Astrocyte of the cerebellum (primary cell): ENCODE measurements at regions not wholly inside any gene's neighbourhood (a gene's known extent, or its start where the extent isn't known, plus 50 kb on each side); places are given as distances from the start of the nearest gene placed in this dataset.

Experiments
- DNase-seq: peaks from one replicate; pipeline ENCODE4 v3.0.0-alpha.2; 2011; ENCODE audit warnings: low read depth
- H3K4me3 ChIP-seq: 2 replicates; pipeline ENCODE4 v1.5.1; 2011; ENCODE audit warnings: mild to moderate bottlenecking, low read depth, low read length, moderate library complexity
- in situ Hi-C: cut with HindIII; loops from 2 replicates; pipeline ENCODE4 v1.10.0; 2017; ENCODE audit warnings: low sequenced_read_pairs
- TF ChIP-seq, protein P1 (sequence below): IDR thresholded peaks from 2 replicates; pipeline ENCODE4 v1.5.1; 2012; ENCODE audit warnings: low read length, low read depth, moderate library complexity, mild to moderate bottlenecking; ENCODE audit errors: missing control alignments

DNA sequence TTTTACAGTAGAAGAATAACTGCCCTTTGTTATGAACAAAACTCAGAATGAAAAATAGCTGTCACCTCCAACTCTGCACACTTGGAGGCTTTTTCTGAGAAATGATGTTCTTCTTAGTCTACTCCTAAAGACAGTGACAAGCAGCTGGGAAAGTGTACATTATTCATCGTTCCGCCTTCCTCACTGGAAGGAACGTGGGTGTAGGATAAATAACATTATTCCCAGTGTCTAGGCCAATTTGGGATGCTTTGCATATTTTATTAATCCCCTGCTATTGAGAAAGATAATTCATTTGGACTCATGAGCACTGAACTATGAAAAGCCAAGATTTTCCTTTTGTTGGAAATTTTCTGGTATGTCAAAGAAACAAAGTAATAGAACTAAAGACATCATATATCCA, 87.8 kb downstream of the VCX2 start:
- DNase-seq: no peak
- no peak overlapping the region for H3K4me3 ChIP-seq
- in situ Hi-C loops: no loop called here
- TF ChIP-seq, protein P1, sequence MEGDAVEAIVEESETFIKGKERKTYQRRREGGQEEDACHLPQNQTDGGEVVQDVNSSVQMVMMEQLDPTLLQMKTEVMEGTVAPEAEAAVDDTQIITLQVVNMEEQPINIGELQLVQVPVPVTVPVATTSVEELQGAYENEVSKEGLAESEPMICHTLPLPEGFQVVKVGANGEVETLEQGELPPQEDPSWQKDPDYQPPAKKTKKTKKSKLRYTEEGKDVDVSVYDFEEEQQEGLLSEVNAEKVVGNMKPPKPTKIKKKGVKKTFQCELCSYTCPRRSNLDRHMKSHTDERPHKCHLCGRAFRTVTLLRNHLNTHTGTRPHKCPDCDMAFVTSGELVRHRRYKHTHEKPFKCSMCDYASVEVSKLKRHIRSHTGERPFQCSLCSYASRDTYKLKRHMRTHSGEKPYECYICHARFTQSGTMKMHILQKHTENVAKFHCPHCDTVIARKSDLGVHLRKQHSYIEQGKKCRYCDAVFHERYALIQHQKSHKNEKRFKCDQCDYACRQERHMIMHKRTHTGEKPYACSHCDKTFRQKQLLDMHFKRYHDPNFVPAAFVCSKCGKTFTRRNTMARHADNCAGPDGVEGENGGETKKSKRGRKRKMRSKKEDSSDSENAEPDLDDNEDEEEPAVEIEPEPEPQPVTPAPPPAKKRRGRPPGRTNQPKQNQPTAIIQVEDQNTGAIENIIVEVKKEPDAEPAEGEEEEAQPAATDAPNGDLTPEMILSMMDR: no peak

- H3K4me3 ChIP-seq: no peak overlapping the region
- no peak for DNase-seq
- in situ Hi-C loops: no loop called here
- TF ChIP-seq, protein P1: no peak
Observed at GRCh38 chrX:8075636-8076035, 95.4 kb downstream of the VCX2 start.

DNA sequence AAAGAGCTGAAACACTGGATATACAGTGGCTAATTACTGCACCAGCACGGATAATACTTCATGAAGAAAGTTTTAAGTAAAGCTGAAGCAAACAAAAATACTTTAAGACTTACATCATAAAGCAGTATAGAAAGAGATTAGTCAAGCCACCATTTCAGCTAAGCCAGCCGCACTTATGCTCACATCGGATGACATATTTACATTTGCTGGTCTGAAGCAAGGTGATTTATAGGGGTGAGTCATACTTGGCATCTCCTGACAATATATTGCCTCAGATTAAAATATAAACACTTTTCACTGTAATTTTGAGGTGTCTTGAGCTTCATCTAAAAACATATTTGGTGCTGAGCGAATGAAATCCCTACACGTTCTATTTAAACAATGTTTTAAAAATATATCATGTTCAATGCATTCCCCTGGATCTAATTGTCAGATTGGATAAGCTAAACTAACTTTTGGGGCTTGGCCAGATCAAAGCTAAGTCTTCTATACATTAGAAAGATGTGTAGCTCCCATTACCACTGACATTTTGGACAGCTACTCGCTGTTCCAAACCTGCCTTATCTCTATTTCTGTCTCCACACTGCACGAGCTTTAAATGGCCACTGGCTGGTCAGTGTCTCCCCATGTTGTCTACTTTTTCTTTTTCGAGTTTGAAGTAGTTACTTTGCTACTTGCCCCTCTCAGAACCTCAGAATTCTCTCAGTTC, 103.2 kb downstream of the VCX2 start:
- no peak for DNase-seq
- TF ChIP-seq, protein P1: no peak
- in situ Hi-C loops: no loop called here

DNA sequence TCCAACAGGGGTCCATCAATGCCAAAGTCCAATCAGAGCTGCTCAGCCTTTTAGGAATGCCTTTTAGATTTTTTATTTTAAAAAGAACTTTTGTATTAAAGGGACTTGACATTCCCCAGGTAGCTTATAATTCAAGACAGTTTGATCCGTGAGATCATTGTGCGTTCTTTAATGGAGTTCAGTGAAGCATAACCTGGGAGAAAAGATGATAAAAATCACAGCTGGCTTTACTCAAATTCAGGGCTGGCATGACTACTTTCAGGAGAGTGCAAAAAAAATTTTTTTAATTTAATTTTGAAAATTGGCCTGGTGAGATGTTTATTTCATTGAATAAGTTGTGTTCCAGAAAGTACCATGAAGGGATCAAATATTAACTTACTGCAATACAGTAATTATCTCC, 118.2 kb downstream of the VCX2 start:
- H3K4me3 ChIP-seq: no peak overlapping the region
- in situ Hi-C loops: no loop called here
- TF ChIP-seq, protein P1: no peak
- DNase-seq: no peak

More for the DNA sequence above, 103.2 kb downstream of the VCX2 start:
- no peak overlapping the region for H3K4me3 ChIP-seq

DNA sequence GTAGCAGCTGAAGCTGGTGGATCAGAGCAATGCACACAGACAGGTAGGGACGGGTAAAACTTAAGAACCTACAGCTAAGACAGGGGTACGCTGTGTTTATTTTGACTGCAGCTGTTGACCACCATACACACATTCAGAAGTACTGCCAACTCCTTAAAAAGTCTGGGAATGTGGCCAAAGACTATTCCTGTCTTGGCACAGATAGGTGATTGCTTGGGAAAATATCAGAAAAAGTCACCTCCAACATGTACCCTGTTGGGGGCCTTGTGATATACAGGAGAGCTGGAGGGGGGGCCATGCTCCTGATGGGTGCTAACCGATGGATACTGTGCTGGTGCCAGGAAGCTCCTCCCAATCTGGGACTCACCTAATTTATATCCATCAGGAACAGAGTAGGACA, 121.2 kb downstream of the VCX2 start:
- peak; percentile 45 for DNase-seq
- TF ChIP-seq, protein P1: no peak
- no peak overlapping the region for H3K4me3 ChIP-seq
- in situ Hi-C loops: no loop called here

- H3K4me3 ChIP-seq: no peak overlapping the region
- in situ Hi-C loops: no loop called here
- no peak for DNase-seq
- TF ChIP-seq, protein P1: no peak
Observed at GRCh38 chrX:8048466-8048865, 121.3 kb upstream of the PNPLA4 start.
